ENCODE measurements at regions not wholly inside any gene's neighbourhood (a gene's known extent, or its start where the extent isn't known, plus 50 kb on each side); places are given as distances from the start of the nearest gene placed in this dataset.

GRCh38 chr2:15730545-15731212 lies 139.0 kb downstream of the DDX1 start (continued):
- TF ChIP-seq E2F6 (IDR thresholded peaks at IDR 0.05; ENCODE audit: borderline replicate concordance, low read depth) (no peak), FOSL2 (IDR thresholded peaks at IDR 0.05) (peak; percentile 91), FOSL2 (CRISPR knock-in tag; IDR thresholded peaks at IDR 0.05) (peak; percentile 96), RARB (CRISPR knock-in tag; IDR thresholded peaks at IDR 0.05) (no peak), FOXS1 (CRISPR knock-in tag; IDR thresholded peaks at IDR 0.05) (no peak), ZSCAN20 (CRISPR knock-in tag; IDR thresholded peaks at IDR 0.05) (no peak), HOXA7 (CRISPR knock-in tag; IDR thresholded peaks at IDR 0.05) (no peak)

- DNase-seq (ENCODE audit: low read depth in 1 of 2, low spot score in 1 of 2) (no peak), ATAC-seq (peak in 1 of 2 experiments; percentile 6; a peak in 4 of 6 replicates), FAIRE-seq (no peak)
- peak overlapping the region; percentile 16 to 56; a peak in 4 of 6 replicates for H3K27ac ChIP-seq
- H3K4me3 ChIP-seq = no peak overlapping the region
- CTCF ChIA-PET = interaction anchor here (0.9 to 1.3 kb wide), 4 partner anchors 13 to 550 kb away, joined by 3 to 8 read pairs (median 4); no protein-coding TSS in a partner anchor
- no peaks in the 10 kb centered on the region for H3K9me3 ChIP-seq
- H3K4me2 ChIP-seq = peak overlapping the region; percentile 51
- 84% methylated on average over 7 of the region's 7 CpGs for WGBS (ENCODE audit: missing lambda C conversion rate)
- TF ChIP-seq SMC3 (IDR thresholded peaks at IDR 0.05) (no peak), PBX3 (IDR thresholded peaks at IDR 0.05) (no peak), TP53 (CRISPR knock-in tag; IDR thresholded peaks at IDR 0.05) (no peak), ATOH8 (CRISPR knock-in tag; IDR thresholded peaks at IDR 0.05; ENCODE audit: low read depth) (no peak), EHF (CRISPR knock-in tag; IDR thresholded peaks at IDR 0.05) (no peak), RAD21 (conservative IDR thresholded peaks at IDR 0.05 in 1 of 2, IDR thresholded peaks at IDR 0.05 in 1 of 2) (no peak), HOXA7 (CRISPR knock-in tag; IDR thresholded peaks at IDR 0.05) (no peak), GATA3 (IDR thresholded peaks at IDR 0.05; ENCODE audit: borderline replicate concordance) (no peak), CBX2 (IDR thresholded peaks at IDR 0.05; ENCODE audit: borderline replicate concordance, low read depth) (no peak), FOSL2 (IDR thresholded peaks at IDR 0.05) (no peak), FOSL2 (CRISPR knock-in tag; IDR thresholded peaks at IDR 0.05) (no peak), NPAS2 (CRISPR knock-in tag; IDR thresholded peaks at IDR 0.05; ENCODE audit: borderline replicate concordance) (no peak), EHMT2 (IDR thresholded peaks at IDR 0.05; ENCODE audit: low read depth) (no peak), FOSB (CRISPR knock-in tag; IDR thresholded peaks at IDR 0.05) (no peak), E2F6 (IDR thresholded peaks at IDR 0.05; ENCODE audit: borderline replicate concordance, low read depth) (no peak), RNF2 (IDR thresholded peaks at IDR 0.05; ENCODE audit: borderline replicate concordance, low read depth) (no peak), KDM5A (IDR thresholded peaks at IDR 0.05) (no peak), CHD2 (IDR thresholded peaks at IDR 0.05; ENCODE audit: low read length, partially characterized antibody) (no peak), CTCF (IDR thresholded peaks at IDR 0.05) (no peak), REST (IDR thresholded peaks at IDR 0.05) (no peak), HDAC2 (IDR thresholded peaks at IDR 0.05) (no peak)
- peaks cover 44% of the 10 kb centered on the region for H3K4me1 ChIP-seq
- POLR2A ChIA-PET = no interaction called here
These were observed 139.7 kb downstream of the DDX1 start for GRCh38 chr2:15731213-15731888.

Data from A549 (cell line).